MCF 10A (cell line): ENCODE measurements at regions not wholly inside any gene's neighbourhood (a gene's known extent, or its start where the extent isn't known, plus 50 kb on each side); places are given as distances from the start of the nearest gene placed in this dataset.
"Not testable (repeated sequence)": the region's sequence is repeated elsewhere in the genome, so short reads cannot be mapped to it uniquely, and the experiment has no call there.

Source experiments
- BruUV-seq: library from RNA; stranded (reverse); fragments of 400-500 nt; replicated peaks from 2 replicates; lab custom pipeline; 2021; lab: Mats Ljungman, UMichigan
- CTCF ChIA-PET: fragments of 300-600 bp; sonication (Branson Sonifier 250); formaldehyde crosslinking; extraction: SDS; loops from one replicate; lab custom pipeline; 2021; ENCODE audit warnings: antibody characterized with exemption, inconsistent platforms; lab: Yijun Ruan, JAX
- POLR2A ChIA-PET: fragments of 300-600, 350-650 bp; sonication (Branson Sonifier 250); formaldehyde crosslinking; extraction: SDS; loops from one replicate; lab custom pipeline; 2020; ENCODE audit warnings: antibody characterized with exemption, inconsistent platforms; lab: Yijun Ruan, JAX
- DNase-seq: peaks from one replicate; pipeline ENCODE4 v3.0.0-alpha.2; 2018; ENCODE audit not compliant: unreplicated experiment
- H3K27ac Mint-ChIP-seq: one replicate; pipeline ENCODE4 v1.8.0; 2022; ENCODE audit warnings: mild to moderate bottlenecking, low read depth, mixed read lengths; ENCODE audit not compliant: unreplicated experiment
- H3K27me3 Mint-ChIP-seq: one replicate; pipeline ENCODE4 v1.8.0; 2022; ENCODE audit warnings: mixed read lengths; ENCODE audit not compliant: insufficient read depth, unreplicated experiment
- H3K36me3 Mint-ChIP-seq: one replicate; pipeline ENCODE4 v1.8.0; 2022; ENCODE audit warnings: mild to moderate bottlenecking, moderate library complexity, mixed read lengths; ENCODE audit not compliant: insufficient read depth, unreplicated experiment
- H3K4me1 Mint-ChIP-seq: one replicate; pipeline ENCODE4 v1.8.0; 2022; ENCODE audit warnings: mixed read lengths; ENCODE audit not compliant: insufficient read depth, unreplicated experiment
- H3K4me3 Mint-ChIP-seq: one replicate; pipeline ENCODE4 v1.8.0; 2022; ENCODE audit warnings: mild to moderate bottlenecking, moderate library complexity, mixed read lengths; ENCODE audit not compliant: unreplicated experiment
- H3K9me3 Mint-ChIP-seq: one replicate; pipeline ENCODE4 v1.8.0; 2022; ENCODE audit warnings: mixed read lengths; ENCODE audit not compliant: unreplicated experiment
- intact Hi-C: fragments of 100-400 bp; cut with micrococcal nuclease; formaldehyde crosslinking; loops from 2 replicates; pipeline ENCODE4 v1.14.1; 2022
- TF ChIP-seq, protein P1 (sequence below): fragments of 200-600 bp; IDR thresholded peaks from one replicate; pipeline ENCODE4 v1.8.0; 2022; ENCODE audit warnings: antibody characterized with exemption, mild to moderate bottlenecking; ENCODE audit not compliant: unreplicated experiment

GRCh38 chr9:106019702-106020101 is 325.4 kb downstream of the TMEM38B start:
- POLR2A ChIA-PET = no interaction called here
- Mint-ChIP-seq H3K36me3 (no peaks in the 10 kb centered on the region), H3K27me3 (no peaks in the 10 kb centered on the region), H3K4me3 (no peak overlapping the region), H3K9me3 (peaks cover 39% of the 10 kb centered on the region), H3K4me1 (no peaks in the 10 kb centered on the region), H3K27ac (no peak overlapping the region)
- no TSS peak for BruUV-seq
- TF ChIP-seq, protein P1, sequence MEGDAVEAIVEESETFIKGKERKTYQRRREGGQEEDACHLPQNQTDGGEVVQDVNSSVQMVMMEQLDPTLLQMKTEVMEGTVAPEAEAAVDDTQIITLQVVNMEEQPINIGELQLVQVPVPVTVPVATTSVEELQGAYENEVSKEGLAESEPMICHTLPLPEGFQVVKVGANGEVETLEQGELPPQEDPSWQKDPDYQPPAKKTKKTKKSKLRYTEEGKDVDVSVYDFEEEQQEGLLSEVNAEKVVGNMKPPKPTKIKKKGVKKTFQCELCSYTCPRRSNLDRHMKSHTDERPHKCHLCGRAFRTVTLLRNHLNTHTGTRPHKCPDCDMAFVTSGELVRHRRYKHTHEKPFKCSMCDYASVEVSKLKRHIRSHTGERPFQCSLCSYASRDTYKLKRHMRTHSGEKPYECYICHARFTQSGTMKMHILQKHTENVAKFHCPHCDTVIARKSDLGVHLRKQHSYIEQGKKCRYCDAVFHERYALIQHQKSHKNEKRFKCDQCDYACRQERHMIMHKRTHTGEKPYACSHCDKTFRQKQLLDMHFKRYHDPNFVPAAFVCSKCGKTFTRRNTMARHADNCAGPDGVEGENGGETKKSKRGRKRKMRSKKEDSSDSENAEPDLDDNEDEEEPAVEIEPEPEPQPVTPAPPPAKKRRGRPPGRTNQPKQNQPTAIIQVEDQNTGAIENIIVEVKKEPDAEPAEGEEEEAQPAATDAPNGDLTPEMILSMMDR = no peak
- intact Hi-C loops = no loop called here
- DNase-seq = no peak
- CTCF ChIA-PET = interaction anchor here (0.6 kb wide), 1 partner anchor 27 kb away, joined by 3 read pairs; no protein-coding TSS in a partner anchor

GRCh38 chr9:106020186-106020585 is 325.8 kb downstream of the TMEM38B start:
- Mint-ChIP-seq H3K36me3 (no peaks in the 10 kb centered on the region), H3K27me3 (no peaks in the 10 kb centered on the region), H3K27ac (no peak overlapping the region), H3K9me3 (peaks cover 38% of the 10 kb centered on the region), H3K4me1 (no peaks in the 10 kb centered on the region), H3K4me3 (no peak overlapping the region)
- BruUV-seq = no TSS peak
- ChIA-PET CTCF (interaction anchor here (0.6 kb wide), 1 partner anchor 27 kb away, joined by 3 read pairs; no protein-coding TSS in a partner anchor), POLR2A (no interaction called here)
- TF ChIP-seq, protein P1 = no peak
- intact Hi-C loops = no loop called here
- no peak for DNase-seq

DNA sequence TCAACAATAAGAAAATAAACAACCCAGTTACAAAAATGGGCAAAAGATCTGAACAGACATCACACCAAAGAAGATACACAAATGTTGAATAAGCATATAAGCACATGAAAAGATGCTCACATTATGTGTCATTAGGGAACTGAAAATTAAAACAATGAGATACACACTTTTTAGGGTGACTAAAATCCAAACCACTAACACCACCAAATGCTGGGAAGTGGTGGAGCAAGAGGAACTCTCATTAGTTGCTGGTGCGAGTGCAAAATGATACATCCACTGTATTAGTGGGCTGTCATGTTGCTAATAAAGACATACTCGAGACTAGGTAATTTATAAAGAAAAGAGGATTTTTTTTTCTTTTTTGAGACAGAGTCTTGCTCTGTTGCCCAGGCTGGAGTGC is 329.1 kb downstream of the TMEM38B start:
- POLR2A ChIA-PET = no interaction called here
- H3K27me3 Mint-ChIP-seq = no peaks in the 10 kb centered on the region
- H3K4me1 Mint-ChIP-seq = no peaks in the 10 kb centered on the region
- H3K36me3 Mint-ChIP-seq = no peaks in the 10 kb centered on the region
- no peak for DNase-seq
- intact Hi-C loops = no loop called here
- CTCF ChIA-PET = no interaction called here
- H3K9me3 Mint-ChIP-seq = peaks cover 15% of the 10 kb centered on the region
- H3K4me3 Mint-ChIP-seq = no peak overlapping the region
- TF ChIP-seq, protein P1 = no peak
- H3K27ac Mint-ChIP-seq = no peak overlapping the region
- BruUV-seq = no TSS peak

- CTCF ChIA-PET = no interaction called here
- DNase-seq = peak; percentile 2
- TF ChIP-seq, protein P1 = no peak
- Mint-ChIP-seq H3K9me3 (peaks cover 25% of the 10 kb centered on the region), H3K36me3 (no peaks in the 10 kb centered on the region), H3K27me3 (no peaks in the 10 kb centered on the region), H3K4me3 (no peak overlapping the region), H3K4me1 (no peaks in the 10 kb centered on the region), H3K27ac (no peak overlapping the region)
- POLR2A ChIA-PET = no interaction called here
- no TSS peak for BruUV-seq
- intact Hi-C loops = no loop called here
These were observed 331.1 kb downstream of the TMEM38B start for GRCh38 chr9:106025453-106025852.

GRCh38 chr9:106030146-106030545 is 335.8 kb downstream of the TMEM38B start:
- H3K4me1 Mint-ChIP-seq, H3K36me3 Mint-ChIP-seq, H3K27ac Mint-ChIP-seq, POLR2A ChIA-PET, intact Hi-C loops, H3K4me3 Mint-ChIP-seq, CTCF ChIA-PET, H3K27me3 Mint-ChIP-seq, BruUV-seq, DNase-seq: not testable (repeated sequence)
- H3K9me3 Mint-ChIP-seq = peaks cover 28% of the 10 kb centered on the region
